ENCODE measurements at regions not wholly inside any gene's neighbourhood (a gene's known extent, or its start where the extent isn't known, plus 50 kb on each side); places are given as distances from the start of the nearest gene placed in this dataset.

DNA sequence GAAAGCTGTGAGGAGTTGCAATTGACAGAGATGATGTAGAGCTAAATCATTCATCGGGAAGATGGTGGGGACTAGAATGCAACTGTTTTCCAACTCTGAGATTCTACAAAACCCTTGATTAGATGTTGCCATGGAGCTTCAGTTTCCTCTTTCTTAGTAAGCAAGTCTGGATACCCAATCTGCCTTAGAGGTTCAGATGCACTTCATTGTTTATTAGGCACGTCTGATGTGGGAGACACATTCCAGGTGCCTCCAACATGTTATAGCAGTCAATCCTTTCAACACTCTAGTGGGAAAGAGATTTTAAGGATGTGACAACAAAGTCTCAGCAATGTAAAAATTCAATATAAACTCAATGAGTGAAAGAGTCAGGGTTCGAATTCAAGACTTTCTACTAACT lies 291.3 kb upstream of the PHYHIPL start:
- no peak for DNase-seq (ENCODE audit: low read depth, low spot score)

DNA sequence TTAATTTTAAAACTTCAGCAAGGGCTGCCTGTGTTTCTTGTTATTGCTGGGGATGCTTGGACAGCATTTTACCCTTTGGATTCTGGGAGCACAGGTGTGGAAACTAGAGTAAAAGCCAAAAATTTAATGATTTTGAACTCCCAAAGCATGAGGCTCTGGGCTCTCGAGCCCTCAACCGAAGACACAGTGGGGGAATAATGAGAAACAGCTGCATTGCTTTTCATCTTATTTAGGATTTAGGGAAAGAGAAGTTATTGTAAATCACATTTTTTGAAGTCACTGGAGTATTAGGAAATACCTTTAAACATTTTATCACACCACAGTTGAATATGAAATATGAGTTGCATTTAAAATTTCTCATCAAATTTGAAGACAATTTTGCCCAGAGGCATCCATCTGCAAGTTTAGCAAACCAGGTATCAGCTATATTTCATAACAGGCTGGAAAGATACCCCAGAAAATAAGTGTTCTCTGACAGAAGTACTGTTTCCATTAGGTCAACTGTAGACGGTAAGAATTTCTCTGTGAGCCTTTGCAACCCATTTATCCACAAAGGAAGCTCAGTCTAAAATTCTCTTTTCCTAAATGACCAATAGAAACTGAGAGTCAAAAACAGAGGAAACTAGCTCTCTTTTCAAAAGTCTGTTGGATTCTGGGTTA lies 290.6 kb upstream of the PHYHIPL start:
- DNase-seq (ENCODE audit: low read depth, low spot score) = no peak
- no peak overlapping the region for H3K4me3 ChIP-seq (ENCODE audit: low read length)

More for the DNA sequence above, 291.3 kb upstream of the PHYHIPL start:
- no peak overlapping the region for H3K4me3 ChIP-seq (ENCODE audit: low read length)

DNA sequence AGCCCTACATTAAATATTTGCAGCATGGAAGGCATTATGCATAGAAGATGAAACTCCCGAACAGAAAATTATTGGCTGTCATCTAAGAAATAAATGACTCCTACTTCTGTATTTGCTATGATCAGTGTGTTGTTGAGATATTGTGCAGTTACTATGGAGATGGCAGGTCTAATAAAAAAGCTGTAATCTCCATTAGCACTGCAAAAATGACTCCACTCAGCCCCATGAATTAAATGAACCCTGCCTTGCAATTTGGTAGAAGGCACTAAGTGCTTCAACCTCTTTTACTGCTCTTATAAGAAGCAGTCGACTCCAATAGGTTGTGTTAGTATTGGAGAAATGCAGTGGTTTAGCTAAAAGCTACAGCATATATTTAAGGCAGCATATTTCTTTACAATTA lies 290.0 kb upstream of the PHYHIPL start:
- no peak overlapping the region for H3K4me3 ChIP-seq (ENCODE audit: low read length)
- DNase-seq (ENCODE audit: low read depth, low spot score) = no peak

DNA sequence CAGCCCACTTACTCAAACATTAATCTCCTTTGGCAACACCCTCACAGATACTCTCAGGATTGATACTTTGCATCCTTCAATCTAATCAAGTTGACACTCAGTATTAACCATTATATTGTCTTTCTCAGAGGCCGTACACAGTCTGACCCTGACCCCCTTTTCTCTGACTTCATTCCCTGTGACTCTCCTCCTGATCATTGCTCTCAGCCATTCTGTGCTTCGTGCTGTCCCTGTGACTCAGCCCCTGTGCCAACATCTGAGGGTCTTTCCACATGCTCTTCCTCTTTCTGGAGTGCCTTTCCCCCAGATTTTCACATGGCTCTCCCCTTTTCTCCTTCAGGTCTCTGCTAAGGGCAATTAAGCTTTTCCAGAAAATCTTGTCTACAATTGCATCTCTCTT lies 289.0 kb upstream of the PHYHIPL start:
- no peak overlapping the region for H3K4me3 ChIP-seq (ENCODE audit: low read length)
- no peak for DNase-seq (ENCODE audit: low read depth, low spot score)

DNA sequence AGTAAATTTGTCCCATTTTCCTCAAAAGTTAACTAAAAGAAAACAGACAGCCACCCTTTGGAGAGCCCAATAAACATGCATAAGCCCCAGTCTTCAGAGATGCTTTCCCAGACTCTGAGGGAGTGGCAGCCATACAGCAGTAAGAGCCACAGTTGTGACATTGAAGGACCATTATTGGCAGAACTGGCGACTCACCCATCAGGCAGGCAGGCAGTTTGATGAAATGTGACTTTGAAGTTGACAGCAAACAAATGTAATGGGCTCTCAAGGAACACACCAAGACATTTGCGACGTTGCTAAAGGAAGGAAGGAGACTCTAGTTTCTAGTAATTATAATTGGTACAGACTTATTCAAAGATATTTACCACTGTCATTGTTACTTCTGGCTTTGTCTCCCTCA lies 287.5 kb upstream of the PHYHIPL start:
- H3K4me3 ChIP-seq (ENCODE audit: low read length) = no peak overlapping the region
- no peak for DNase-seq (ENCODE audit: low read depth, low spot score)

DNA sequence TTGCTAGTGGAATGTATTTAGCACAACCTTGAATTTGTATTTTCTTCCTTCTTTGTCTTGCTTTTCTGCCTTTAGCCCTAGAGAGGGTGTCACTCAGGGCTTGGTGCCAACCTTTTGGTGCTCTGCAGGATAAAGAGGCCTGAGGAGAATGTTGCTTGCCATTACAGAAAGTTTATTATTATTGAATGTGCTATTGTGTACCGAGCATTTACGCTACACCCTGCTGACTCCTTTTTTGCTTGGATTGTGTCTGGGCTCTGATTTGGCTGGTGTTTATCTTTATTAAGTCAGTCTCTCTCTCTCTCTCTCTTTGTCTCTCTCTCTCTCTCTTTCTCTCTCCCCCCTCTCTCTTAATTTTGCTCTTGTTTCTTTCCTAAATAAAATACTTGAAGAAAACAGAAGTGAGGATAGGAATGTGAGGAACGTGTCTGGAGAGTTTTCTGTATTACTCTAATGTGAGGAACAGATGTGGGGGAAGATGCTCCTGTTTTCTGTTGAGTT lies 284.4 kb upstream of the PHYHIPL start:
- no peak for DNase-seq (ENCODE audit: low read depth, low spot score)
- no peak overlapping the region for H3K4me3 ChIP-seq (ENCODE audit: low read length)

DNA sequence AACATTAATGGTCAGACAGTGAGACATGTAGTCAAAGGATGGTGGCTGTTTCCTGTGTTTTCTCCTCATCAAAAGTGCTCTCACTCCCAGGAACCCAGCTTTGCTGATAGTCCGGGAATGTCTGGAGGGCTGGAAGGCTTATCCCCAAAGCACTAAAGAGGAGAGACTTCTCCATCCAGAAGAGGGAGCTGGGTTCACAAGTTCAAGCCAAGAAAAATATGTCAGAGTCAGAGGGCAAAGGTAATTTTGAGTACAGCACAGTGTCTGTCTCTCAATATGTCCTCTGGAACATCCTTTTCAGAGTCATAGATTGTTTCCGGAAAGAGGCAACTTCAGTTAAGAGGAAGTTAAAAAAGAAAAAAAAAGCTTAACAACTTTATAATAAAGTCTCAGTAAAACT lies 281.5 kb upstream of the PHYHIPL start:
- H3K4me3 ChIP-seq (ENCODE audit: low read length) = no peak overlapping the region
- no peak for DNase-seq (ENCODE audit: low read depth, low spot score)

DNA sequence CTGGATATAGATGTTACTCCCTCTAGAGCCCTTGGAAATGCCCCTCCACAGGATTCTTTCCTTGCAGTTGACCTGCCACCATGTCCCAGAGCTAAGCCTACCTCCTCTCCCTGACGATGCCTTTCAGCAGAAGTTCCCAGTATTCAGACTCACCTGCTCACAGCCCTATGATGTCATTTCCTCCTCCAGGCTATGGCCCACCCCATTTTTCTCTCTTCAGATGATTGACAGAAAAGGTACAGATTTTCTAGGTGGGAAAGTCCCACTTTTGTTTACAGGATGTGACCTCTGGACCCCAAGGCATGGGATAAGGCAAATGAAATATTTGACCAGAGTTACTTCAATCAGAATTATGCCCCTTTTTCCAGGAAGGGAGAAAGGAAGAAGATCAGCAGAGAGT lies 280.2 kb upstream of the PHYHIPL start:
- no peak overlapping the region for H3K4me3 ChIP-seq (ENCODE audit: low read length)
- no peak for DNase-seq (ENCODE audit: low read depth, low spot score)

DNA sequence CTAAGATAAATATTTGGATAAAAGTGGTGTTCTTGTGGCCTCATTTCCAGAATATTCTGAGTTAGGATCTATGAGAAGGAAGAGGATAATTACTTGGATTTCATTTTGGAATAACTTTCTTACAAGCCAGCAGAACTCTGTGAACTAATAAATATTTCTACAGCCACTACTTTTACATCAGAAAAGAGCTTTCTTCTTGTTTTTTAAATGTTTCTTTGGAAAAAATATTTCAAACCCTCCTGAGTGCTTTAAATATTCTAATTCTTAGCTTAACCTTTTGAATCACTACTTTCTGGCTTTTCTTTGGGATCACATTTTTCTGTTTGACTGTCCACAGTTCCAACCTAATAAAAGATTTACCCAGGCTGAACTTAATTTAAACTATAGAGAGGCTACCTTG lies 279.2 kb upstream of the PHYHIPL start:
- DNase-seq (ENCODE audit: low read depth, low spot score) = no peak
- H3K4me3 ChIP-seq (ENCODE audit: low read length) = no peak overlapping the region

DNA sequence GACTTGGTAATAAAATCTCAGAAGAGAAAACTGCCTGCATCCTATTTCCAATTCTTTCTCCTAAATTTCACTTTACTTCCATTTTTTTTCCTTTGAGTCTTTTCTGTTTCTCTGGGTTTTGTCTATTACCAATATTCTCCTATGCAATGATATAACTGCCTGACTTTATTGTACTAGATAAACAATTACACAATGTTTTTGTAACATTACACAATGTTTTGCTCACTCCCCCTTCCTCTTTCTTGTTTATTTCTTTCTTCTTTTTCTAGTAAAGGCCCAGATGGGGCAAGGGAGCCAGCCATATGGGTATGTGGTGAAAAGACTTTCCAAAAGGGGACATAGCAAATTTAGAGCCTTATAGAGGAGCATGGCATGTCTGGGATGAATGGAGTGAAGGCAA lies 278.7 kb upstream of the PHYHIPL start:
- DNase-seq (ENCODE audit: low read depth, low spot score) = no peak
- no peak overlapping the region for H3K4me3 ChIP-seq (ENCODE audit: low read length)

DNA sequence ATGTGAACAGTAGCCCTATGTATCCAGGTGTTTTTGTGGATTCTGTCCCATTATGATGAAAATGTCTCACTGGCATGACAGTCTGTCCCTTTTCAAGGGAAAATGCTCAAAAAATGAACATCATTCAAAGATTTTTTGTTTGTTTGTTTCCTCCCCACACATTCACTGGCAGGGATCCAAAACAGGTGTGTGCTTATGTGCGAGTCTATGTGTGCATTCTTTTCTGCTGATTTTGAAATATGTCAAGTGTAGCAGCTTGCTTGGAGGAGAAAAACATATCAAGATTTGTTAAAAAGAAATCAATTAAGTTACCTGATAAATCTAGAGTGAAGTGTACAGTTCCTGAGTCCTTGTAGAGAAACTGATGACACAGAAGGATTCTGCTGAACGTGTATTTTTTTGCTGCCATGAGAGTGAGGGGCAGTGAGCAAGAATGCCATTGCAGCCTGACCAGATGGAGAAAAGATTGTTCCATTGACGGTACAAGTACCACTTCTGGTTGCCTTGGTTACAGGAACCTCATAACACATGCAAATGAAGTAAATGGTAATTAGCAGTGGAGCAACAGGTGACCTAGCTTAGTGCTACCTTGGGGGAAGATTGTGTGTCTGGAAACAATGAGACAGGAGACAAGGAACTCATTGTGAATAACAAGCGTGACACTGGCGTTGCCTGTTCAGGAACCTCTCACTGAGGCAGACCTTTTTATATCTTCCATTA lies 277.4 kb upstream of the PHYHIPL start:
- H3K4me3 ChIP-seq (ENCODE audit: low read length) = no peak overlapping the region
- DNase-seq (ENCODE audit: low read depth, low spot score) = no peak

DNA sequence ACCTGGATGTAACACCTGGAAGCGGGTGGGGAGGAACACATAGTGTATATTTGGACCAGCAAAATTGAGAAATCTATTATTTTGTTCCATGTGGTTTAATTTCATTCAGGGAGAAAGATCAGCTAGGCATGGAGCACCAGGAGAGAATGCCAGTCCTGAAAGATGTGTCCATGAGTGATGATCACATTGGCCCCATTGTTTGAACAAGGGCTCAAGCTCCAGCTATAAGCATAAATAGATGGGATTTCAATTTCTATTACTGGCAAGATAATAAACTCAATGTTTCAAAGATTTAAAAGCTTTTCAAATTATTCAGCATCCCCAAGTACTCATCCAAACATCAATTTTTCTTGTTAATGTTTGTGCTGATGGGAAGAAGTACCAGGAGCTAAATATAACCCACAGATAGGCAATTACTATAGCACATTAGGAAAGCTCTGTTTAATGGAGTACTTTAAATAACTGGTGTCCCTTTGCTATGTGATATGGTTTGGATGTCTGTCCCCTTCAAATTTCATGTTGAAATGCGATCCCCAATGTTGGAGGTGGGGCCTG lies 275.3 kb upstream of the PHYHIPL start:
- H3K4me3 ChIP-seq (ENCODE audit: low read length) = no peak overlapping the region
- DNase-seq (ENCODE audit: low read depth, low spot score) = no peak

DNA sequence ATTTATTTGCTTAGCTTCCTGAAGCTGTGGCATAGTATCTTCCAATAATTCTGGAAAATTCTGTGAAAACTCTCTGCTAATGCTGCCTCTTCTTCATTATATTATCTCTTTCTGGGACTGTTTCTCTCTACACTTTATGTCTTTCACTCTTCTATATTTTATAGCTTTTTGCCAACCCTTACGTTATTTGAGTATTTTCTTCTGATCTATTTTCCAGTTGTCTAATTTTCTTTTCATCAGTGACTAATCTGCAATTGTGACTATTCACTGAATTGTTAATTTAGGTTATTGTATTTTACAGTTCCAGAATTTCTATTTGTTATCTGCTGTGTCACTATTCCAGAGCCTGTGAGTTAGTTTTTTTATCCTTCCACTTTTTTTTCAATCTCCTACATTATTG lies 273.4 kb upstream of the PHYHIPL start:
- H3K4me3 ChIP-seq (ENCODE audit: low read length) = no peak overlapping the region
- no peak for DNase-seq (ENCODE audit: low read depth, low spot score)

DNA sequence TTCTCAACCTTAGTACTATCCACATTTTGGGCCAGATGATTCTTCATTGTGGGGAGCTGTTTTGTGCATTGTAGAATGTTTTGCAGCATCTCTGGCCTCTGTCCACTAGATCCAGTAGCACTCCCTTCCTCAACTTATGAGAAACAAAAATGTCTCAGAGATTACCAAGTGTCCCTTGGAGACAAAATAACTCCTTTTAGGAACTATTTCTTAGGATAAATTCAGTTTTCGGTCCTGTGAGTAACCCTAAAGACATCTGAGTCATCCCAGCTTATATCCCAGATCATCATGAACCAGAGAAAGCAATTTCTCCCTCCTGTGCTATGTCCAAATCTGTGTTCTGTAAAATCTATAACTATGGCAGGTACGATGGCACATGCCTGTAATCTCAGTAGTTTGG lies 266.6 kb upstream of the PHYHIPL start:
- no peak for DNase-seq (ENCODE audit: low read depth, low spot score)
- H3K4me3 ChIP-seq (ENCODE audit: low read length) = no peak overlapping the region

DNA sequence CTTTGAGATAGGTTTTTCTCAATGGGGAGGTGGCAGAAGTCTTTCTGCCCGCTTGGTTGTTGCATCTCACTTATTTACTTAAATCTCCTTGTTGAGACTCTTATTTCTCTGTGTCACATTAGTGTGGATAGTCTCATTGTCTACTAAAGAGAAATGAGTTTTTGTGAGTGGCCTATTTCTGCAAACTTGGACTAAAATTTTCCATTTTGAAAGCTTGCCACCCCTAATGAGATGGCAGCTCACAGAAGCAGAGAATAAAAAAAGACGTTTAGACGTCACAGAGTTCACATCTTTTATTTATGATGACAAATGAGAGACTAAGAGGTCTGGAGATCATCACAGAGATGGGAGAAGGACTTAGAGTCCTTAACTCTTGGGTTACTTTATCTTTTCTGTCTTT lies 262.7 kb upstream of the PHYHIPL start:
- DNase-seq (ENCODE audit: low read depth, low spot score) = no peak
- H3K4me3 ChIP-seq (ENCODE audit: low read length) = no peak overlapping the region

DNA sequence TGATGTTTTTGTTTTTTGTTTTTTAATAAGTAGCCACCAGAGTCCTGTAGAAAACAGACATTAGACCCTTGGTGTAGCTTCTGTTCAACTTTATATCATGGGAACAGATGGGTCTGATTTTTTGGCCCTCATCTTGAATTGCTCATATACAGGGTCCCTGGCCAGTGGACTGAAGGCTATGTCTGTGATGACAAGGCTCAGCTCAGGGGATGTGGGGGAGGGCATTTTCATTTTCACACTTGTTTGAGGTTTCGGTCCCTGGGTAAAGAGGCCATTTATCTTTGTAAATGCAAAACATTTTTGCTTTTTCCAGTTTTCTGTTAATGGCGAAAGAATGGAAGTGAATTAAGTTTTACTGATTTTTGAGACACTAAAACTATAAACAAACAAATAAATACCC lies 257.6 kb upstream of the PHYHIPL start:
- DNase-seq (ENCODE audit: low read depth, low spot score) = no peak
- no peak overlapping the region for H3K4me3 ChIP-seq (ENCODE audit: low read length)

DNA sequence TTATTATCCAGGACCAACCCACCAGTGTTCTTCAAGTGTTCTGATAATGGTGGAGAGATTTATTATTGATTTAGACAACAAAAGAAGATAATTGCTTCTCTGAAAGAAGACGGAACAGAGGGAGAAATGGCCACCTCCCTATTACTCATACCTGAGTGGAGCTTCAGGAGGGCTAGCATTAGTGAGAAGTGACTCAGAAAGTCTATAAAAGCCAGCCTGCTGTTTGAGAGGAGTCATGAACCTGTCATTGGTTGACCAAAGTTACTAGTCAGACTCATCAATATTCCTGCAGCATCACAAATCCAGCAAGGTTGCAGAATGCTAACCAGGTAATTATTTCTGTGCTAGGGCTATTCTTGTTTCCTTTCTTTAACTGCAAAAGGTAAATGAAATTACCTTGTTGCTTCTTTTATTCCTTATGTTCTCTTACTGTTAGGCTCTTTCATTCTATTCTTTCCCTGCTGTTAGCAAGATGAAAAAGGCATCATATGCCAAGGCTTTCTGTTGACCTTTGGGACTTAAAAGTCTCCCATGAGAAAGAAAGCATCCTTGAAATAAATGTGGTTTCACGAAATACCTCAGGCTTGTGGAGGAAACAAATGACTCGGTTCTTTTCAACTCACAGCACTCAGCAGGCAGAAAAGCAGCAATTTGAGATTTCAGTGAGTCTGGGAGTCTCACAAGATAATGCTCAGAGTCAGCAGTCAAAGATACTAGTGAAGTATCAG lies 256.4 kb upstream of the PHYHIPL start:
- no peak overlapping the region for H3K4me3 ChIP-seq (ENCODE audit: low read length)

DNA sequence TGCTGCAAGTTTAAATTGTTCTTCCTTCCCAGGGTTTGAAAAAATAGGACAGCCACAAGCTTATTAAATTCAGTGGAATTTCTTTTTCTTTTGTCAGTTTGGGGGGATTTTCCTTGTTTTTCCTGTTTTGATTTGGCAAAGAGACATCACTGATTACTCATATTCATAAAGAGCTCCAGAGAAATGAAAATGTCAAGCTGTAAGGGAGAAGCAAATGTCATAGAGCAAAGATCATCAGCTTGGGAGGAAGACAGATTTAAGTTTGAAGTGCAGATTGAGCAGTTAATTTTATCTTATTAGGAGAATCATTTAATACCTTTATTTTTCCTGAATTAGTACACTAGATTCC lies 255.8 kb upstream of the PHYHIPL start:
- H3K4me3 ChIP-seq (ENCODE audit: low read length) = no peak overlapping the region
- DNase-seq (ENCODE audit: low read depth, low spot score) = no peak

More for the DNA sequence above, 256.4 kb upstream of the PHYHIPL start:
- no peak for DNase-seq (ENCODE audit: low read depth, low spot score)

DNA sequence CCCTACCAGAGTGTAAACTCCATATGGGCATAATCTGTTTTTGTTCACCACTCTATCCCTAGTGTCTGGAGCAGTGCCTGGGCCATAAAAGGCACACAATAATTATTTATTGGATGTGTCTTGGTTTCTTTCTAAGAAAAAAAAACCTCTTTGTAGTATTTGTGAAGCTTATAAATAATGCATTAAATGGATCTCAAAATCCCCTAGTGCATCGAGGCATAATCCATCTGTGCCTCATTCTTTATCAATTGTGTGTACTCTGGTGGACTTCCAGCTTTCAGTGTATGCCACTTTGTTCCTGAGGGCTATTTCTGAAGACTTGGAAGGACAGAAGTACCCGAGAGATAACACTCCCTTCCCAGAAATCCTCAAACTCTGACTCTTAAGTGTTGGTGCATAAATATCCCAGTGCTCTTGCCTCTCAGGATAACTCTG lies 255.0 kb upstream of the PHYHIPL start:
- H3K4me3 ChIP-seq (ENCODE audit: low read length) = no peak overlapping the region
- DNase-seq (ENCODE audit: low read depth, low spot score) = no peak

DNA sequence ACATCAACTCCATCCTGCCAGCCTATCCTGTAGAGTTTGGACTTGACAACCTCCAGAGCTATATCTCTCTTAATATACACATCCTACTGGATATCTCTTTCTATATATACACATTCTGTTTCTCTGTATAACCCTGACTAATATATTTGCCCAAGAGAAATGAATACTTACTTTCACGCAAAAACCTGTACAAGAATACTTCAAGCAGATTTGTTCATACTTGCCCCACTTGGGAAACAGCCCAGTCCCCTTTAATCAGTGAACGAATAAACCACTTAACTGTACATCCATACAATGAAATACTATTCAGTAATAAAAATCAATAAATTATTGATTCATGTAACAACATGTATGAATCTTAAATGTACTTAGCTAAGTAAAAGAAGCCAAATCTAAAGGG lies 251.1 kb upstream of the PHYHIPL start:
- no peak for DNase-seq (ENCODE audit: low read depth, low spot score)
- no peak overlapping the region for H3K4me3 ChIP-seq (ENCODE audit: low read length)
